DND-41 (cell line): ENCODE measurements at regions not wholly inside any gene's neighbourhood (a gene's known extent, or its start where the extent isn't known, plus 50 kb on each side); places are given as distances from the start of the nearest gene placed in this dataset.

Experiments
- ATAC-seq: fragments of 200-7000 bp; cut with Tn5 transposase; 3 replicates; pipeline ENCODE4 v1.9.1; 2021; ENCODE audit warnings: low read depth; ENCODE audit not compliant: insufficient read depth
- DNase-seq: peaks from one replicate; pipeline ENCODE4 v3.0.0-alpha.2; 2020
- H2AFZ ChIP-seq: 2 replicates; pipeline ENCODE4 v1.6.0; 2012; ENCODE audit warnings: low read depth, low read length
- H3K27ac ChIP-seq: 2 replicates; pipeline ENCODE4 v1.5.1; 2012; ENCODE audit warnings: low read length, inconsistent platforms
- H3K27me3 ChIP-seq: fragments of 200-600 bp; sonication (generic); 2 replicates; pipeline ENCODE4 v1.6.0; 2012; ENCODE audit warnings: low read length, mild to moderate bottlenecking, inconsistent platforms; ENCODE audit not compliant: insufficient read depth, poor library complexity
- H3K36me3 ChIP-seq: 2 replicates; pipeline ENCODE4 v1.5.1; 2012; ENCODE audit warnings: low read length, inconsistent platforms; ENCODE audit not compliant: insufficient read depth
- H3K4me1 ChIP-seq: 2 replicates; pipeline ENCODE4 v1.5.1; 2012; ENCODE audit warnings: mild to moderate bottlenecking, low read length; ENCODE audit not compliant: insufficient read depth
- H3K4me2 ChIP-seq: 2 replicates; pipeline ENCODE4 v1.6.0; 2012; ENCODE audit warnings: mild to moderate bottlenecking, moderate library complexity, low read length, inconsistent platforms; ENCODE audit not compliant: insufficient read depth
- H3K4me3 ChIP-seq, 2 experiments: fragments of 200-600 bp in 1 of 2; shearing (Covaris generic) in 1 of 2; 2 replicates each; pipeline ENCODE4 v1.5.1; 2012 to 2016; ENCODE audit warnings: inconsistent platforms in 2 of 2, low read length in 2 of 2, mild to moderate bottlenecking in 2 of 2, low read depth in 1 of 2, moderate library complexity in 1 of 2
- H3K79me2 ChIP-seq: 2 replicates; pipeline ENCODE4 v1.6.0; 2012; ENCODE audit warnings: low read length, inconsistent platforms; ENCODE audit not compliant: insufficient read depth
- H3K9ac ChIP-seq: 2 replicates; pipeline ENCODE4 v1.6.0; 2012; ENCODE audit warnings: low read depth, mild to moderate bottlenecking, inconsistent platforms, low read length, moderate library complexity
- H3K9me3 ChIP-seq: 2 replicates; pipeline ENCODE4 v1.5.1; 2012; ENCODE audit warnings: low read length, moderate library complexity, mild to moderate bottlenecking, inconsistent platforms; ENCODE audit not compliant: insufficient read depth, severe bottlenecking
- H4K20me1 ChIP-seq: 2 replicates; pipeline ENCODE4 v1.6.0; 2012; ENCODE audit warnings: low read length; ENCODE audit not compliant: insufficient read depth
- EZH2 ChIP-seq: IDR thresholded peaks from 3 replicates; pipeline ENCODE4 v1.6.1; 2012; ENCODE audit warnings: borderline replicate concordance, low read depth, mild to moderate bottlenecking, moderate library complexity, low read length, inconsistent platforms; ENCODE audit not compliant: severe bottlenecking
- TF ChIP-seq, protein P1 (sequence below): IDR thresholded peaks from 2 replicates; pipeline ENCODE4 v1.5.1; 2012; ENCODE audit warnings: borderline replicate concordance, low read length, moderate library complexity, mild to moderate bottlenecking; ENCODE audit not compliant: poor library complexity, severe bottlenecking; ENCODE audit errors: extremely low read depth

DNA sequence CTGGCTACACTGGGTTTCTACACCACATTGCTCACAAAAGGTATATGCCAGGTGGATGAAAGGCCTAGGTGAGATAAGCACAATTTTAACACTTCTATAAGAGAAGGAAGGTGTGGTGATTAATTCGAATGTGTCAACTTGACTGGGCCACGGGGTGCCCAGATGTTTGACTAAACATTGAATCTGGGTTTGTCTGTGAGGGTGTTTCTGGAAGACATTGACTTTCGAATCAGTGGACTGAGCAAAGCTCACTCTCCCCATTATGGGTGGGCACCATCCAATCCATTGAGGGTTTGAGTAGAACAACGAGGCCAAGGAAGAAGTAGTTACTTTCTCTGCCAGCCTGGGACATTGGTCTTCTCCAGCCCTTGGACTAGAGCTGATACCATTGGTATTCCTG is 78.2 kb upstream of the COL5A1 start:
- no peak for ATAC-seq
- Histone ChIP-seq H3K9ac (no peak overlapping the region), H3K4me1 (no peaks in the 10 kb centered on the region), H3K27me3 (no peaks in the 10 kb centered on the region), H3K4me3 (no peak overlapping the region), H2AFZ (no peak overlapping the region), H3K27ac (no peak overlapping the region), H3K79me2 (no peaks in the 10 kb centered on the region), H4K20me1 (no peaks in the 10 kb centered on the region), H3K4me2 (no peak overlapping the region), H3K36me3 (no peaks in the 10 kb centered on the region), H3K9me3 (no peaks in the 10 kb centered on the region)
- DNase-seq = no peak
- no peak for TF ChIP-seq EZH2
- TF ChIP-seq, protein P1, sequence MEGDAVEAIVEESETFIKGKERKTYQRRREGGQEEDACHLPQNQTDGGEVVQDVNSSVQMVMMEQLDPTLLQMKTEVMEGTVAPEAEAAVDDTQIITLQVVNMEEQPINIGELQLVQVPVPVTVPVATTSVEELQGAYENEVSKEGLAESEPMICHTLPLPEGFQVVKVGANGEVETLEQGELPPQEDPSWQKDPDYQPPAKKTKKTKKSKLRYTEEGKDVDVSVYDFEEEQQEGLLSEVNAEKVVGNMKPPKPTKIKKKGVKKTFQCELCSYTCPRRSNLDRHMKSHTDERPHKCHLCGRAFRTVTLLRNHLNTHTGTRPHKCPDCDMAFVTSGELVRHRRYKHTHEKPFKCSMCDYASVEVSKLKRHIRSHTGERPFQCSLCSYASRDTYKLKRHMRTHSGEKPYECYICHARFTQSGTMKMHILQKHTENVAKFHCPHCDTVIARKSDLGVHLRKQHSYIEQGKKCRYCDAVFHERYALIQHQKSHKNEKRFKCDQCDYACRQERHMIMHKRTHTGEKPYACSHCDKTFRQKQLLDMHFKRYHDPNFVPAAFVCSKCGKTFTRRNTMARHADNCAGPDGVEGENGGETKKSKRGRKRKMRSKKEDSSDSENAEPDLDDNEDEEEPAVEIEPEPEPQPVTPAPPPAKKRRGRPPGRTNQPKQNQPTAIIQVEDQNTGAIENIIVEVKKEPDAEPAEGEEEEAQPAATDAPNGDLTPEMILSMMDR = no peak

DNA sequence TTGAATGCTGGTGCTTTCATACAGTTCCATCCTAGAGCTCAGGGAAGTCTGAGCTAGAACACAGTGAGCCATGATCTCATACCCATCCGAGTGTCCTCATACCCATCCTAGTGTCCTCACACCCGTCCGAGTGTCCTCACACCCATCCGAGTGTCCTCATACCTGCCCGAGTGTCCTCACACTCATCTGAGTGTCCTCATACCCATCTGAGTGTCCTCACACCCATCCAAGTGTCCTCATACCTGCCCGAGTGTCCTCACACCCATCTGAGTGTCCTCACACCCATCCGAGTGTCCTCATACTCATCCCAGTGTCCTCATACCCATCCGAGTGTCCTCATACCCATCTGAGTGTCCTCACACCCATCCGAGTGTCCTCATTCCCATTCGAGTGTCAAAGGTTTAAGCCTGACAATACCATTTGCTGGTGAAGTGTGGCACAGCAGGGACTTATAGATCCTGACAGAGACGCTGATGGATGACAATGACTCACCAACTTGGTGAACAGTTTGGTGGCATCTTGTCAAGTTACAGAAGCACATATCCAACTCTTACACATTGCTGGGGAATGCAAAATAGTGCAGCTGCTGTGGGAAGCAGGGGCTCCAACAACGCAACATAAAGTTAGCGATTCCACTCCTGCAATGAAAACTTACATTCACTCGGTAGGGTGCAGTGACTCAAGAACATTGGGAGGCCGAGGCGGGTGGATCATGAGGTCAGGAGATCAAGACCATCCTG is 77.0 kb upstream of the COL5A1 start:
- H3K4me2 ChIP-seq = no peak overlapping the region
- no peak for DNase-seq
- ATAC-seq = no peak
- H3K27me3 ChIP-seq = no peaks in the 10 kb centered on the region
- H2AFZ ChIP-seq = no peak overlapping the region
- no peaks in the 10 kb centered on the region for H4K20me1 ChIP-seq
- H3K9me3 ChIP-seq = no peaks in the 10 kb centered on the region
- TF ChIP-seq, protein P1 = no peak
- TF ChIP-seq EZH2 = no peak
- H3K36me3 ChIP-seq = no peaks in the 10 kb centered on the region
- H3K4me3 ChIP-seq = no peak overlapping the region
- H3K9ac ChIP-seq = no peak overlapping the region
- H3K4me1 ChIP-seq = no peaks in the 10 kb centered on the region
- no peaks in the 10 kb centered on the region for H3K79me2 ChIP-seq
- H3K27ac ChIP-seq = no peak overlapping the region

DNA sequence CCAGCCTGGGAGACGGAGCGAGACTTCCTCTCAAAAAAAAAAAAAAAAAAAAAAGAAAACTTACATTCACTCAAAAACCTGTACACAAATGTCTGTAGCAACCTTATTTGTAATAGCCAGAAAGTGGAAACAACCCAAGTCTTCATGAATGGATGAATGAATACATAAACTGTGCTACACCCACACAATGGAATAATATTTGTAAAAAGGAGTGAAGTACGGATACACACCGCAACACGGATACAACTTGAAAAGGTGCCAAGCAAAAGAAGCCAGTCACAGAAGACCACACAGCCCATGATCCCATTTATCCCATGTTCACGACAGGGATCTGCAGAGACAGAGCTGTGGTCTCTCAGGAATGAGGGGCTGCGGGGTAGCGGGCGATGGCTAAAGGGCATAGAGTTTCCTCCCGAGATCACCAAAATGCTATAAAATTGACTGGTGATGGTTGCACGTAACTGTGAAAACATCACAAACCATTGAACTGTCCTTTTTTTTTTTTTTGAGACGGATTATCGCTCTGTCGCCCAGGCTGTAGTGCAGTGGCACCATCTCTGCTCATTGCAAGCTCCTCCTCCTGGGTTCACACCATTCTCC is 76.2 kb upstream of the COL5A1 start:
- Histone ChIP-seq H3K9ac (no peak overlapping the region), H3K4me3 (no peak overlapping the region), H3K27me3 (no peaks in the 10 kb centered on the region), H3K79me2 (no peaks in the 10 kb centered on the region), H3K4me2 (no peak overlapping the region), H3K4me1 (no peaks in the 10 kb centered on the region), H4K20me1 (no peaks in the 10 kb centered on the region), H3K27ac (no peak overlapping the region), H3K36me3 (no peaks in the 10 kb centered on the region), H2AFZ (no peak overlapping the region), H3K9me3 (no peaks in the 10 kb centered on the region)
- TF ChIP-seq EZH2 = no peak
- TF ChIP-seq, protein P1 = no peak
- DNase-seq (no peak), ATAC-seq (no peak)
